Stomach (tissue), 8 donors: ENCODE measurements at regions not wholly inside any gene's neighbourhood (a gene's known extent, or its start where the extent isn't known, plus 50 kb on each side); places are given as distances from the start of the nearest gene placed in this dataset.

ENCODE experiments used
- DNase-seq, 2 donors: peaks; one replicate each; pipeline versions ENCODE4 v3.0.0 to v3.0.0-alpha.2; 2013 to 2019
- H3K27ac ChIP-seq, 5 donors: fragments of 200-600 bp in 4 of 5; sonication (generic) in 4 of 5; one replicate each; pipeline ENCODE4 v1.5.1; 2013 to 2019; ENCODE audit warnings: mild to moderate bottlenecking in 1 of 5, moderate library complexity in 1 of 5
- H3K27me3 ChIP-seq, 3 donors: fragments of 200-600 bp; sonication (generic); one replicate each; pipeline ENCODE4 v1.5.1; 2017 to 2019; ENCODE audit warnings: mixed run types in 1 of 3
- H3K36me3 ChIP-seq, 4 donors: fragments of 200-600 bp; sonication (generic); 1 replicate in 3 of 4; 2 replicates in 1 of 4; pipeline ENCODE4 v1.5.1; 2016 to 2019
- H3K4me1 ChIP-seq, 4 donors: fragments of 200-600 bp; sonication (generic); one replicate each; pipeline ENCODE4 v1.5.1; 2016 to 2019
- H3K4me3 ChIP-seq, 4 donors: fragments of 200-600 bp; sonication (generic) in 3 of 4; one replicate each; pipeline ENCODE4 v1.5.1; 2016 to 2019; ENCODE audit warnings: mild to moderate bottlenecking in 1 of 4
- H3K9me3 ChIP-seq, 4 donors: fragments of 200-600 bp; sonication (generic); one replicate each; pipeline ENCODE4 v1.5.1; 2016 to 2019
- EP300 ChIP-seq: sonication (generic); formaldehyde crosslinking; IDR thresholded peaks from one replicate; pipeline ENCODE4 v1.6.1; 2017; ENCODE audit warnings: antibody characterized with exemption
- POLR2A ChIP-seq, 4 donors: fragments of 450-650 bp; IDR thresholded peaks; one replicate each; pipeline ENCODE4 v1.6.1; 2016; ENCODE audit warnings: antibody characterized with exemption in 4 of 4, control low read depth in 2 of 4, mild to moderate bottlenecking in 1 of 4, moderate library complexity in 1 of 4
- POLR2AphosphoS5 ChIP-seq, 3 donors: sonication (generic); formaldehyde crosslinking; IDR thresholded peaks; one replicate each; pipeline ENCODE4 v1.6.1; 2016; ENCODE audit warnings: antibody characterized with exemption in 3 of 3
- WGBS, 5 donors: extraction: QIAGEN DNeasy Blood & Tissue Kit in 3 of 5; methylation state at CpG; one replicate each; pipeline versions ENCODE4 v1.1.5 to v1.1.7; 2013 to 2018; 5-methylcytosine and 5-hydroxymethylcytosine counted together
- intact Hi-C: fragments of 100-400 bp; cut with DNase I; formaldehyde crosslinking; loops from one replicate; pipeline ENCODE4 v1.15.1; 2023; ENCODE audit warnings: low total_unique reads
- TF ChIP-seq, protein P1 (sequence below), 7 experiments: fragments of 450-650 bp in 4 of 7; fragments of 200-600 bp in 3 of 7; sonication (generic) in 3 of 7; IDR thresholded peaks; one replicate each; pipeline ENCODE4 v1.5.1; 2016 to 2019; ENCODE audit warnings: antibody characterized with exemption in 7 of 7, control low read depth in 2 of 7, mild to moderate bottlenecking in 1 of 7
- donor health status: healthy with polysubstance abuse.
- donor health status: Bipolar disorder and iron deficiency.
- donor health status: healthy.

DNA sequence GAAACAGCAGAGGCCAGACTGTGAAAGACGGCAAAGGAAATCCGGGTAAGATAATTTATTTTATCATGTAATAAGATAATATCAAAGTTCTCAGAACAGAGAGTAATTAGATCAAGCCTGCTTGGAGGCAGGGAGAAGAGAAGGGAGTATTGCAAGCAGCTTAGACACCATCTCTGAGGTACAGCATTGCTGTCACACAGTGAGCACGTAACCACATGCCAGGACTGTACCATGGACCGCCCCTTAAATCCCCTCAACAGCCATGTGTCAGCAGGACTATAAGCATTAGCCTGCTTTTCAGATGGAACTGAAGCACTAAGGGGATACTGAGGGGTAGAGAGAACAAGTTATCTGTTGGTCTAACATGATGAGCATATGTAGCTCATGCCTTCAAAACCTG lies 141.5 kb downstream of the C6orf118 start:
- TF ChIP-seq EP300 (no peak), POLR2A (IDR thresholded peaks at IDR 0.05) (no peak), POLR2AphosphoS5 (IDR thresholded peaks at IDR 0.05) (no peak)
- TF ChIP-seq, protein P1, sequence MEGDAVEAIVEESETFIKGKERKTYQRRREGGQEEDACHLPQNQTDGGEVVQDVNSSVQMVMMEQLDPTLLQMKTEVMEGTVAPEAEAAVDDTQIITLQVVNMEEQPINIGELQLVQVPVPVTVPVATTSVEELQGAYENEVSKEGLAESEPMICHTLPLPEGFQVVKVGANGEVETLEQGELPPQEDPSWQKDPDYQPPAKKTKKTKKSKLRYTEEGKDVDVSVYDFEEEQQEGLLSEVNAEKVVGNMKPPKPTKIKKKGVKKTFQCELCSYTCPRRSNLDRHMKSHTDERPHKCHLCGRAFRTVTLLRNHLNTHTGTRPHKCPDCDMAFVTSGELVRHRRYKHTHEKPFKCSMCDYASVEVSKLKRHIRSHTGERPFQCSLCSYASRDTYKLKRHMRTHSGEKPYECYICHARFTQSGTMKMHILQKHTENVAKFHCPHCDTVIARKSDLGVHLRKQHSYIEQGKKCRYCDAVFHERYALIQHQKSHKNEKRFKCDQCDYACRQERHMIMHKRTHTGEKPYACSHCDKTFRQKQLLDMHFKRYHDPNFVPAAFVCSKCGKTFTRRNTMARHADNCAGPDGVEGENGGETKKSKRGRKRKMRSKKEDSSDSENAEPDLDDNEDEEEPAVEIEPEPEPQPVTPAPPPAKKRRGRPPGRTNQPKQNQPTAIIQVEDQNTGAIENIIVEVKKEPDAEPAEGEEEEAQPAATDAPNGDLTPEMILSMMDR (IDR thresholded peaks at IDR 0.05) = no peak
- intact Hi-C loops = no loop called here
- Histone ChIP-seq H3K27ac (no peak overlapping the region), H3K4me3 (no peak overlapping the region), H3K4me1 (no peaks in the 10 kb centered on the region), H3K36me3 (no peaks in the 10 kb centered on the region), H3K9me3 (peaks cover 2 to 19% (median 9%) of the 10 kb centered on the region in 4 donors), H3K27me3 (no peaks in the 10 kb centered on the region)
- no peak for DNase-seq
- 74 to 85% (median 80%) methylated on average over 4 of the region's 4 CpGs for WGBS, 5 donors

DNA sequence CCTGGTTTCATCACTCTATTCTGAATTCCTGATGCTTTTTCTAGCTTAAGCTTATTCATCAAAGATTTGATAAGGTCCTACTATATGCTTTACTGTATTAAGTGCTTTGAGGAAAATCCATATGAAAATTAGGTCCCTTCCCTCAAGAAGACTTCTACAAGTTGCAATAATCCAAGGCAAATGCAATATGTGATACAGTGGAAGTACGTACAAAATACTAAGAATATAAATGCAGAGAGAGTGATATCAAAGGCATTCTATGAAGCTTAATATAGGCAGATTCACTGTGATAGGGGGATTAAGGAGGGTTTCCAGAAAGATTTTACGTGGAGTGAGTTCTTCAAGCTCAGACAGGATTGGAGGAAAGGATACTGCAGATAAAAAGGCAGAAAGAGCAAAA lies 142.1 kb downstream of the C6orf118 start:
- Histone ChIP-seq H3K9me3 (peaks cover 3 to 20% (median 9%) of the 10 kb centered on the region in 4 donors), H3K27ac (no peak overlapping the region), H3K4me3 (no peak overlapping the region), H3K4me1 (no peaks in the 10 kb centered on the region), H3K27me3 (no peaks in the 10 kb centered on the region), H3K36me3 (no peaks in the 10 kb centered on the region)
- intact Hi-C loops = no loop called here
- TF ChIP-seq EP300 = no peak
- TF ChIP-seq, protein P1 (IDR thresholded peaks at IDR 0.05) = no peak
- TF ChIP-seq POLR2A (IDR thresholded peaks at IDR 0.05) = no peak
- TF ChIP-seq POLR2AphosphoS5 (IDR thresholded peaks at IDR 0.05) = no peak
- 17 to 70% (median 51%) methylated on average over 2 of the region's 2 CpGs for WGBS, 5 donors
- no peak for DNase-seq

DNA sequence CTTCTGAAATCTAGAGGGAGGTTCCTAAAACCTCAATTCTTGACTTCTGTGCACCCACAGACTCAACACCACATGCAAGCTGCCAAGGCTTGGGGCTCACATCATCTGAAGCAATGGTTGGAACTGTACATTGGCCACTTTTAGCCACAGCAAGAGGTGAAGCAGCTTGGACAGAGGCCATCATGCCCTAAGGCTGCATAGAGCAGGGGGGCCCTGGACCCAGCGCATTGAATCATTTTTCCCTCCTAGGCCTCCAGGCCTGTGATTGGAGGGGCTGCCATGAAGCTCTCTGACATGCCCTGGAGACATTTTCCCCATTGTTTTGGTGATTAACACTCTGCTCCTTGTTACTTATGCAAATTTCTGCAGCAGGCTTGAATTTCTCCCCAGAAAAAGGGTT lies 145.9 kb downstream of the C6orf118 start:
- 84 to 100% (median 94%) methylated on average over 1 of the region's 1 CpG for WGBS, 5 donors
- TF ChIP-seq, protein P1 (IDR thresholded peaks at IDR 0.05) = no peak
- Histone ChIP-seq H3K36me3 (no peaks in the 10 kb centered on the region), H3K9me3 (peaks cover 3 to 27% (median 9%) of the 10 kb centered on the region in 4 donors), H3K4me1 (no peaks in the 10 kb centered on the region), H3K27ac (no peak overlapping the region), H3K27me3 (no peaks in the 10 kb centered on the region), H3K4me3 (no peak overlapping the region)
- no peak for DNase-seq
- intact Hi-C loops = no loop called here

DNA sequence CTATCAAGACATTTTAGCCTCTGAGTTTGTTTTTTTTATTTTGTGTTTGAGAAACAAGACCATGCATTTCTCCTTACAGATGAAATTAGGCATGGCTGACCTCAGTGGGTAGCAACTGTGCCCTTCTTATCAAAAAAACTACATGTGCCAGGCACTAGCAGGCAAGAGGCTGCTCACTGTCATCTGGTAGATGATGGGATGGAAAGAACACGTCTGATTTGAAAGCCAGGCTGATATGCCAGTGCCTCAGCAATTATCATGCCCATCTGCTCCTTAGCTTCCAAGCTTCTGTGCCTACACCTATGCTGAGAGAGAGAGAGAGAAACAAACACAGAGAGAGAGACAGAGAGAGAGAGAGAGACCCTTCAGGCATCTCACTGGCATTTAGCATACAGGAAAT lies 149.9 kb downstream of the C6orf118 start:
- Histone ChIP-seq H3K4me3 (no peak overlapping the region), H3K4me1 (no peaks in the 10 kb centered on the region), H3K9me3 (peaks cover 3 to 20% (median 9%) of the 10 kb centered on the region in 4 donors), H3K27ac (no peak overlapping the region), H3K27me3 (no peaks in the 10 kb centered on the region), H3K36me3 (no peaks in the 10 kb centered on the region)
- WGBS, 5 donors = 28 to 80% (median 44%) methylated on average over 1 of the region's 1 CpG
- DNase-seq = no peak
- TF ChIP-seq POLR2A (IDR thresholded peaks at IDR 0.05) (no peak), POLR2AphosphoS5 (IDR thresholded peaks at IDR 0.05) (no peak), EP300 (no peak)
- TF ChIP-seq, protein P1 (IDR thresholded peaks at IDR 0.05) = no peak
- intact Hi-C loops = no loop called here
